Eye (tissue), 1 donor: ENCODE measurements at regions not wholly inside any gene's neighbourhood (a gene's known extent, or its start where the extent isn't known, plus 50 kb on each side); places are given as distances from the start of the nearest gene placed in this dataset.
"Not testable (repeated sequence)": the region's sequence is repeated elsewhere in the genome, so short reads cannot be mapped to it uniquely, and the experiment has no call there.

Source experiments
- DNase-seq: peaks from one replicate; pipeline ENCODE4 v3.0.0-alpha.2; 2015

DNA sequence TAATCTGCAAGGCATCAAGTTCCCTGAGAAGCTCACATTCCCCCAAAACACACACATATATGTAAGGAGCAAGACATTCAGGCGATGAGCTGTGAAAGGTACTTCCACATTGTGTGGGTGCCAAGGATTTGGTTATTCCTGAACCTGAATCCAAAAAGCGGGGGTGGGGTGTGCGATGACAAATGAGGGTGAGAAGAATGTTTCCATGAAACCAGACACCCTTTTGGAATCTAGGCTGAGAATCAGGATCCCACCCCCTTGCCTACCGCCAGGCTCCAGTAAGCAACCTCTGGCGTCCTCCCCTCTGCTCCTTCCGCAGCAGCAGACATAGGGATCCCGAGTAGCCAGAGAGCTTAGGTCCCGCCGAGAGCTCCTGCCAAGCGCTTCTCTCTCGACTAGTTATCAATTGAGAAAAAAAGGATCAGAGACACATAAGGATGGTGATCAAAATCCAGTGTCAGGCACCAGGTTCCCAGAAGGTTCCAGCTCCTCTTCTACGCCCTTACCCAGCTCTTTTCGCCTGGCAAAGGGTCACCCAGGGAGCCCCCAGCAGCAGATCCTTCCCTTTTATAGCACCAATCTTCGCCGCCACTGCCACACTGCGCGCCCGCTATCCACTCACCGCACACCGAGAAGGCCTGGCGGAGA, 191.1 kb downstream of the USP22 start:
- DNase-seq = peak; percentile 71

DNA sequence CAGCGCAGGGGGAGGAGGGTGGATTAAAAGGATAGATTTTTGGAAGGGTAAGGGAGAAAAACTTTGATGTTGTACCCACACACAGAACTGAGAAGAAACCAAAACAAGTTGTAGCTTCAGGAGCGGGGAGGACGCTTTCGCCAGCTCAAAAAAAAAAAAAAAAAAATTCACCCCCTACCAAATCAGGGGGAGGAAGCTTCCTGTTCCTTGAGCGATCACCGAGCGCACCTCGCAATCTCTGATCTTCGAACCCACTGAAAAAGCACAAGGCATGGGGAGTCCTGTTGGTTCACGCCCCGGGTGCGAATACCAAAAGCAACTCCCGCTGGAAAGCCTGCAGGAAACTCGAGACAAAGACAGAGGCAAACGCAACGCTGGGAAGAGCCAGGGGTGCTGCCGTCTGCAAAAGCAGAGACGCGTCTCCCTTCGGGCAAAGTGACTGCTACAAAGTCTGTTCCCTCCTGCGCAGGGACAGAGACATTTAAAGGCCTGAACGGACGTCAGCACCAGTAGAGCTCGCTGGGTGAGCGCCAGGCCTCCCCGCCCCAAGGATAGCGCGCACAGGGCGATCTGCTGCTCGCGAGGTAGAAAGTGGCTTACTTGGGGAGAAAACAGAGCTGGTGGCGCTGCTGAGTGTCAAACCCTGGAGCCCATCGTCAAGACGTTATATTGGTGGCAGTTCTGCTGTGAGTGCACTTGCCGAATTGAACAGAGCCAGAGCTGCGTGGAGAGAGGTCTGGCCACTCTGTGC, 190.4 kb downstream of the USP22 start:
- peak; percentile 81 for DNase-seq

DNA sequence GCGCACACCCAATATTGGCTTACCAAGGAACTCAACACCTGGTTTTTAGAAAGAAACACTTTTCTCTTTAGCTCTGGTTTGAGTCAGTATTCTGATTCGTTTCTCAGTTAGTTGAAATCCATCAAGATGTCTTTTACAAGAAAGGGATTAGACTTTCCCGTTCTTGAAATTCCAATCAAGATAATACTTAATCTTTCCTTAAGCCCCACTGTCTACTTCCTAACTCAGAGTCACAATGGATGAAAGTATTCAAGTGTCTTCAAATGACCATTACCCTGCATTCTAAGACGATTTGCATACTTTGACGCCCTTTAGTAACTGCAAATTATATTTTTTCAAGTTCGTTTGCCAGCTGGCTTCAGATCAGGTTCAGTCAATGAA, 189.8 kb downstream of the USP22 start:
- no peak for DNase-seq

- DNase-seq = not testable (repeated sequence)
Measured at GRCh38 chr17:20855910-20856470, 186.8 kb downstream of the USP22 start.

DNA sequence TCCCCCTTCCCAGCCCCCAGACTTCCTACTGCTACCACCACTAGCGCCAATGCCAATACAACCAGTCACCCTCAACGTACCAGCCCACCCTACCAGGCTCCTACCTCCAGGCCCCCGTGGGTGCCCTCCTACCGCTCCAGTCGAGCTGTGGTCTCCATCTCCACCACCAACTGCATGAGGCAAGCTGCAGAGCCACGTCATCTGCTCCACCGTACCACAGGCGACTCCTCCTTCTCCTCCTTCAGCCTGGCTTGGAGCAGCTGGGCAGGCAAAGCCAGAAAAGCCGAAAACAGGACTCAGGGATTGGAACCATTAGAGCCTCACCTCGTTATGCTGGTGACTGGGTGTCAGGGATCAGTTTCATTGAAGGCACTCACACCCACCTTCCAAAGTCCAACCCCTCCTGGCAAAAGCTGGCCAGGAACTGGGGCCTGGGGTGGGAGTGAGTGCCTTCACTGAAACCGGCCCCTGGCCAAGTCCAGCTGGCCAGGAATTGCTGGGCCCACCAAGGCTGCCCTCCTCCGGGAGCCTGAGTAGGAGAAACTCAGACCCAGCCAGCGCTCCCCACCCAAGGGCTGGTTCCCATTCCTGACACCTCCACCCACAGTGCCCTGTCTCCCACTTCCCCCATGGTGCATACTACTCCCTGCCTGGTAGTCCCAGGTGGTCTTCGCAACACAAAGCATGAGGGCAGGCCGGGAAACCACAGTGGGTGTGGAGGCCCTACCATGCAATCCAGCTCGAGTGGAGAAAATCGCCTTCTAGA, 176.2 kb downstream of the USP22 start:
- not testable (repeated sequence) for DNase-seq

DNA sequence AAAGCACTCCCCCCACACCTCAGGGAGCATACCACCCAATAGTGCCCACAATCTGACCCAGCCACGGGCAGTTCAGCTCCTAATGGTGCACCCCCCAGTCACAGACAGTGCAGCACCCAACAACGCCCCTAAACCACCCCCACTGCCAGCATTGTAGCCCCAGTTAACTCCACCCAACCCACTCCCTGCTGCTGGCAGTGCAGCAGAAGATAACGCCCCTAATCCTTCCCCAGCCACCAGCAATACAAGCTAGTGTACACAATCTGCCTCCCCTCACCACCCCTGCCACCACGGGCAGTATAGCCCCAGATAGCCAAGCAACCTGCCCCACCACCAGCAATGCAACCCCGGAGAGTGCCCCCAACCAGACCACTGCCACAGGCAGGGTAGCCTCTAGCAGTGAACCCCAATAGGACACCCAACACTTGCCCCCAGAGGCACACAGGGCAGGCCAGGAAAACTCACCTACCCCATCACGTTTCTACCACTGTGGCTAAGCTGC, 175.3 kb downstream of the USP22 start:
- DNase-seq = not testable (repeated sequence)

GRCh38 chr17:20867938-20868661, 174.7 kb downstream of the USP22 start:
- DNase-seq = not testable (repeated sequence)

- DNase-seq = not testable (repeated sequence)
Measured at GRCh38 chr17:20868662-20869007, 174.2 kb downstream of the USP22 start.

- not testable (repeated sequence) for DNase-seq
Measured at GRCh38 chr17:20873173-20873572, 169.6 kb downstream of the USP22 start.

DNA sequence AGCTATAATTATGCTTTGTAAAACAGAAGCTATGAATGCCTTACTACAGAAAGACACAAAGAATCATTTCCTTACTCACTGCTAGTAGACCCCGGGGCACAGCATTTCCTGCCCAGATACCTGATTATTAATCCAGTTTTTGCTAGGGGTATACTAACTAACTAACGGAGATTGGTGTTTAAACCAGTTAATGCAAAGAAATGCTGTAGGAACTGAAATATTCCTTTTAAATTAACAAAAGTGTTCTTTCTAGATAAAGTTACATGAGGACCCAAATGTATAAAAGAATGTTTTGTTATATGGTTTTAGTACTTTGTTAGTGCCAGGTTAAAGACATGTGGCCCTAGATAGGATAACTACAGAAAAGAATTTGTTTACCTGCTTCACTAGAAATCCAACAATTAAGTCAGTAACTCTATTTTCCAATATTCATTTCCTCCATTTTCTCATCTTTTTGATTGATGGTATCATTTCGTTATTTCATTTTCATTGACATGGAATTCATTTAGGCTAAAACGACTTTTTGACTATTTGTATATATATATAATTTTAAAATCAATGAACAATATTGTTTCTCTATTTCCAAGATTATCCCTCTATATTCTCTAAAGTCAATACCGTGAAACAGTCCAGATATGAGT, 169.0 kb downstream of the USP22 start:
- DNase-seq = not testable (repeated sequence)

DNA sequence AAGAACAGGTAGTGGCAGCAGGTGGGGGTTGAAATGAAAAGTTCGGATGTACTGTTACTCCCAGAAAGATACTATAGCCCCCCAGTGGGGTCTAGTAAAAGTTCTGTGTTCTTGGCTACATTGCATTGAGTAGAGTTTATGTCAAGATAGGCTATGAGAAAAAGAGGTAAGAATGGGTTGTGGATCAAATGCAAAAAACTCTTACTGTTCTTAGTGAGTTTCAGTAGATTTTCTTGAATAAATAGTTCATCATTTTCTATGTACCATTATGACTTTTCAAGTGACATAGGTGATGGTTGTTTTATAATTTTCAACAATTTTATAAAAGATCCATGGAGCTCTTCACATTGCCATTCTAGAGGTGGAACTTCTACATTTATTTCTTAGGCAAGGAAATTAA, 165.4 kb downstream of the USP22 start:
- DNase-seq = not testable (repeated sequence)

- no peak for DNase-seq
Measured at GRCh38 chr17:20890338-20890737, 152.5 kb downstream of the USP22 start.

GRCh38 chr17:20895426-20895825, 147.4 kb downstream of the USP22 start:
- not testable (repeated sequence) for DNase-seq

DNA sequence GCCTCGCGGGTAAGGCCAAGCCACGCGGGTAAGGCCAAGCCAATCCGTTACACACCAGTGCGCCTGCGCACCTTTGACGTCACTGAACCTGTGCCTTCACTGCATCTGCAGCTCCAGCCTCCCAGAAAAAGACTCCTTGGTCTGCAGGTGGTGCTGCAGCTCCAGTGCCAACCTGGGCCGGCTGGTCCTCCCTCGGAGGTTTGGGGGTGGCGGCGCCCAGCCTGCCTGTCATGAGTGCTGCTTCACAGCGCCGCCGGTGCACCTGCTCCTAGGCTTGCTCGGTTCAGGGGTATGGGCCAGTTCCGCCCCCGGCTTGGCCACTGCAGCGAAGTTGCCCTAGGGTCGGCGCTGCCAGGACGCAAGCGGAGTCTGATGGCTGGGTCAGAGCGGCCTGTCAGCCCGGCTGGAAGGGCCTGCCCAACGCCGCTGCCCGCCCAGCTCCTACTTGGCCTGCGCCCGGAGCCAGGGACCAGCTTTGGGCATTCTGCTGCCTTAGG, 146.6 kb downstream of the USP22 start:
- DNase-seq = peak; percentile 23

- not testable (repeated sequence) for DNase-seq
Measured at GRCh38 chr17:20898726-20899125, 144.1 kb downstream of the USP22 start.

GRCh38 chr17:20902496-20902895, 140.3 kb downstream of the USP22 start:
- not testable (repeated sequence) for DNase-seq

- not testable (repeated sequence) for DNase-seq
Measured at GRCh38 chr17:20903549-20903948, 139.3 kb downstream of the USP22 start.

DNA sequence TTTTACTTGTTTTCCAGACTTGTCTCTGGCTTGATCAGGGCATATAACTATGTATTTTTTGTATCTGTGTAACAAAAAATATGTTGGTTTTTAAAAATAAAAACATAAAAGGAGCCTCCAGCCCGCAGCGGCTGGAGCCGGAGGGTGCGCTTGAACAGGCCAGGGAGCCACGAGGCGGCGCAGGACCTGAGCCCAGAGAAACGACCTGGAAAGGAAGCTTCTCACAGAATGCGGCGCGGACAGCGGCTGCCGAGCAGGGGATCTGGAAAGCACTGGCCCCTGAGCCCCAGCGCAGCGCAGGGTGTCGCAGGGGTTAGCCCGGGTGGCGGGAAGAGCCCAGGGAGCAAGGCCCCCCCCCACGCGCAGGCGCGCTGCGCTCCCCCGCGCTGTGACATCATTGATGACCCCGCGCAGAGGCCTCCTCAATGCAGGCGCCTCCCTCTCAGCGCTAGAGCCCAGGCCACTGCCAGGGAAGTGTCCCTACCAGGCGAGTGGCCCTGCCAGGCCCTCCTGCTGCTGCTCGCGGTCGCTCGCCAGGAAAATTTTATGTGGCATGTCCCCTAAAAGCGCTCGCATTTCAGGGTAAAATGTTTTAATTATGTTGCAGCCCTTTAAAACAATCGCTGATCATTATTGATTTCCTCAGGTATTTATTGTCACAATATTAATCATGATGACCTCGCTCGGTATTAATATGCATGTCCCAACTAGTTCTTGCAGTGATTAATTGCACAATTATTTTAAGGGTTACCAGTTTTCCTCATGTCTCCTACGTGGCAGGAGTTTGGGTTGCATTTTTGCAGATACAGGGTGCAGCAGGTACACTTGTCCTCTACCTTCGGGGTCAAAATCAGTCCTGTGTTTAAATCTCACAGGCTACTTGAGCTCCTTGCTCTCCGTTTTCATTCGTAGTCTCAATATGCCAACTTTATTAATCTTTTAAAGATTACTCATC, 134.2 kb downstream of the USP22 start:
- peak; percentile 96 for DNase-seq

GRCh38 chr17:20914658-20915057, 128.2 kb downstream of the USP22 start:
- no peak for DNase-seq

- DNase-seq = no peak
Measured at GRCh38 chr17:20916383-20916782, 126.4 kb downstream of the USP22 start.
